ENCODE measurements at regions not wholly inside any gene's neighbourhood (a gene's known extent, or its start where the extent isn't known, plus 50 kb on each side); places are given as distances from the start of the nearest gene placed in this dataset.

- in situ Hi-C loops (cut with MboI) = no loop called here
- Histone ChIP-seq H4K20me1 (ENCODE audit: control insufficient read depth, insufficient read depth) (no peaks in the 10 kb centered on the region), H3K9me3 (replicated peaks; ENCODE audit: control insufficient read depth, insufficient read depth, low read length) (peaks cover 2% of the 10 kb centered on the region; the same call in 1 of the 3 replicates), H3K4me3 (no peak overlapping the region), H3K9ac (ENCODE audit: control insufficient read depth, insufficient read depth, low read length) (no peak overlapping the region), H3K27me3 (replicated peaks in 1 of 2; ENCODE audit: control insufficient read depth in 2 of 2, insufficient read depth in 2 of 2, low read length in 1 of 2) (no peaks in the 10 kb centered on the region), H3K4me2 (ENCODE audit: control insufficient read depth, insufficient read depth) (no peak overlapping the region), H3K36me3 (ENCODE audit: control insufficient read depth in 2 of 2, insufficient read depth in 2 of 2, low read length in 1 of 2) (no peaks in the 10 kb centered on the region), H3K79me2 (ENCODE audit: control insufficient read depth, insufficient read depth, low read length) (no peaks in the 10 kb centered on the region), H3K4me1 (ENCODE audit: control insufficient read depth, insufficient read depth, low read length) (no peaks in the 10 kb centered on the region), H2AFZ (ENCODE audit: control insufficient read depth, low read depth, low read length) (no peak overlapping the region), H3K27ac (ENCODE audit: control insufficient read depth, insufficient read depth) (no peak overlapping the region)
- TF ChIP-seq BACH1 (IDR thresholded peaks at IDR 0.05; ENCODE audit: borderline replicate concordance) = no peak
- TF ChIP-seq BCL3 (IDR thresholded peaks at IDR 0.05; ENCODE audit: borderline replicate concordance, insufficient read depth, low read depth, low read length, poor library complexity, severe bottlenecking) = no peak
- TF ChIP-seq MXI1 (IDR thresholded peaks at IDR 0.05; ENCODE audit: low read depth, low read length) = no peak
- no peak for TF ChIP-seq RAD21 (IDR thresholded peaks at IDR 0.05; ENCODE audit: insufficient read depth, low read depth, low read length)
- no peak for TF ChIP-seq NFIC (IDR thresholded peaks at IDR 0.05; ENCODE audit: low read depth, low read length)
- TF ChIP-seq SIX5 (IDR thresholded peaks at IDR 0.05; ENCODE audit: low read depth, low read length, severe bottlenecking) = no peak
- no peak for TF ChIP-seq TCF12 (IDR thresholded peaks at IDR 0.05; ENCODE audit: low read depth, low read length)
- TF ChIP-seq RFX5 (IDR thresholded peaks at IDR 0.05; ENCODE audit: low read depth, low read length) = no peak
- no peak for TF ChIP-seq GABPA (IDR thresholded peaks at IDR 0.05; ENCODE audit: low read depth)
- 50% methylated on average over 9 of the region's 9 CpGs for WGBS (ENCODE audit: insufficient coverage, insufficient replicate concordance, low lambda C conversion rate, missing lambda C conversion rate)
- FAIRE-seq (no peak), ATAC-seq (no peak), DNase-seq (ENCODE audit: low read depth, low spot score) (no peak)
- ChIA-PET RAD21 (ENCODE audit: unreplicated experiment) (no interaction called here), SMC1A (ENCODE audit: uncharacterized antibody, unreplicated experiment) (no interaction called here), POLR2A (no interaction called here), CTCF (no interaction called here)
- intact Hi-C loops (cut with micrococcal nuclease; ENCODE audit: unreplicated experiment) = no loop called here
- BruUV-seq (replicated peaks) = no TSS peak
Measured at GRCh38 chr20:57032847-57033246, 233.6 kb downstream of the BMP7 start.
